GM23338 (cell line): ENCODE measurements at regions not wholly inside any gene's neighbourhood (a gene's known extent, or its start where the extent isn't known, plus 50 kb on each side); places are given as distances from the start of the nearest gene placed in this dataset.
A peak's percentile ranks its signal among the peaks of the same experiment; 100 is the strongest.

ENCODE experiments used
- ATAC-seq: fragments of 200-7000 bp; cut with Tn5 transposase; 3 replicates; pipeline ENCODE4 v1.9.1; 2020
- DNase-seq: peaks from one replicate; pipeline ENCODE4 v3.0.0-alpha.2; 2015; ENCODE audit warnings: low spot score
- H2AFZ ChIP-seq: fragments of 200-600 bp; sonication (generic); 2 replicates; pipeline ENCODE4 v1.8.0; 2016; ENCODE audit warnings: antibody characterized with exemption, mild to moderate bottlenecking, moderate library complexity
- H3F3A ChIP-seq: fragments of 200-600 bp; sonication (generic); replicated peaks from 2 replicates; pipeline ENCODE4 v1.8.0; 2017; ENCODE audit warnings: antibody characterized with exemption, mixed run types, low read depth
- H3K27ac ChIP-seq: fragments of 200-600 bp; sonication (generic); 2 replicates; pipeline ENCODE4 v1.6.1; 2016; ENCODE audit warnings: low read depth
- H3K27me3 ChIP-seq: fragments of 200-600 bp; sonication (generic); 2 replicates; pipeline ENCODE4 v1.8.0; 2016; ENCODE audit warnings: mild to moderate bottlenecking, mixed run types, moderate library complexity; ENCODE audit not compliant: insufficient read depth
- H3K36me3 ChIP-seq: fragments of 200-600 bp; sonication (generic); 2 replicates; pipeline ENCODE4 v1.8.0; 2016; ENCODE audit warnings: mild to moderate bottlenecking; ENCODE audit not compliant: insufficient read depth
- H3K4me1 ChIP-seq: fragments of 200-600 bp; sonication (generic); 2 replicates; pipeline ENCODE4 v1.8.0; 2016; ENCODE audit warnings: mild to moderate bottlenecking, moderate library complexity; ENCODE audit not compliant: insufficient read depth
- H3K4me2 ChIP-seq: fragments of 200-600 bp; sonication (generic); 2 replicates; pipeline ENCODE4 v1.7.1; 2017; ENCODE audit warnings: mixed run types
- H3K4me3 ChIP-seq: fragments of 200-600 bp; sonication (generic); 2 replicates; pipeline ENCODE4 v1.6.1; 2016; ENCODE audit warnings: mixed run types
- H3K79me2 ChIP-seq: fragments of 200-600 bp; sonication (generic); replicated peaks from 2 replicates; pipeline ENCODE4 v1.8.0; 2017; ENCODE audit warnings: mild to moderate bottlenecking; ENCODE audit not compliant: insufficient read depth
- H3K9me2 ChIP-seq: fragments of 200-600 bp; sonication (generic); 2 replicates; pipeline ENCODE4 v1.8.0; 2017; ENCODE audit not compliant: insufficient read depth
- H4K20me1 ChIP-seq: fragments of 200-600 bp; sonication (generic); replicated peaks from 2 replicates; pipeline ENCODE4 v1.8.0; 2017; ENCODE audit warnings: mild to moderate bottlenecking; ENCODE audit not compliant: insufficient read depth
- H3K27ac Mint-ChIP-seq: 2 replicates; pipeline ENCODE4 v1.8.0; 2020; ENCODE audit warnings: inconsistent platforms, mild to moderate bottlenecking, moderate library complexity, mixed read lengths
- H3K27me3 Mint-ChIP-seq: 3 replicates; pipeline ENCODE4 v1.8.0; 2022; ENCODE audit warnings: low read depth, mild to moderate bottlenecking, moderate library complexity, mixed read lengths, inconsistent platforms; ENCODE audit not compliant: insufficient read depth, poor library complexity
- H3K36me3 Mint-ChIP-seq: 3 replicates; pipeline ENCODE4 v1.8.0; 2021; ENCODE audit warnings: low read depth, mild to moderate bottlenecking, inconsistent platforms, moderate library complexity, mixed read lengths
- H3K4me1 Mint-ChIP-seq: 3 replicates; pipeline ENCODE4 v1.8.0; 2020; ENCODE audit warnings: mild to moderate bottlenecking, inconsistent platforms, mixed read lengths
- H3K4me3 Mint-ChIP-seq: 3 replicates; pipeline ENCODE4 v1.8.0; 2021; ENCODE audit warnings: moderate library complexity, mild to moderate bottlenecking, inconsistent platforms, mixed read lengths
- H3K9me3 Mint-ChIP-seq: 3 replicates; pipeline ENCODE4 v1.8.0; 2020; ENCODE audit warnings: moderate library complexity, mild to moderate bottlenecking, inconsistent platforms, mixed read lengths
- CREB1 ChIP-seq: fragments of 250-450 bp; sonication (Bioruptor Pico); IDR thresholded peaks from 2 replicates; pipeline ENCODE4 v1.5.0; 2020; ENCODE audit warnings: low read depth, mild to moderate bottlenecking, moderate library complexity
- EZH2 ChIP-seq: fragments of 200-600 bp; sonication (generic); IDR thresholded peaks from one replicate; pipeline ENCODE4 v1.8.0; 2017; ENCODE audit warnings: antibody characterized with exemption, mild to moderate bottlenecking, low read depth; ENCODE audit not compliant: unreplicated experiment
- EZH2phosphoT487 ChIP-seq: fragments of 200-600 bp; sonication (generic); IDR thresholded peaks from one replicate; pipeline ENCODE4 v1.8.1; 2018; ENCODE audit warnings: antibody characterized with exemption; ENCODE audit not compliant: unreplicated experiment
- JUNB ChIP-seq: IDR thresholded peaks from one replicate; pipeline ENCODE4 v1.6.1; 2016; ENCODE audit warnings: antibody characterized with exemption; ENCODE audit not compliant: unreplicated experiment
- NANOG ChIP-seq: IDR thresholded peaks from 2 replicates; pipeline ENCODE4 v1.6.1; 2016; ENCODE audit warnings: antibody characterized with exemption, borderline replicate concordance
- POLR2AphosphoS5 ChIP-seq: IDR thresholded peaks from 2 replicates; pipeline ENCODE4 v1.6.1; 2016; ENCODE audit warnings: antibody characterized with exemption, low read depth
- STAT1 ChIP-seq: IDR thresholded peaks from one replicate; pipeline ENCODE4 v1.6.1; 2016; ENCODE audit warnings: antibody characterized with exemption; ENCODE audit not compliant: unreplicated experiment
- ZNF114 ChIP-seq: fragments of 250-450 bp; sonication (Bioruptor Pico); IDR thresholded peaks from 2 replicates; pipeline ENCODE4 v1.5.0; 2020; ENCODE audit warnings: mild to moderate bottlenecking, moderate library complexity
- ZNF331 ChIP-seq: fragments of 250-450 bp; sonication (Bioruptor Pico); IDR thresholded peaks from 2 replicates; pipeline ENCODE4 v1.5.0; 2020; ENCODE audit warnings: low read depth, mild to moderate bottlenecking, moderate library complexity
- TF ChIP-seq, protein P1 (sequence below): IDR thresholded peaks from 2 replicates; pipeline ENCODE4 v1.6.1; 2016; ENCODE audit warnings: antibody characterized with exemption
- TF ChIP-seq, protein P2 (sequence below), 2 experiments: fragments of 200-600 bp in 1 of 2; sonication (generic) in 1 of 2; conservative IDR thresholded peaks; 2 replicates each; pipeline versions ENCODE4 v1.5.1 to v1.6.1; 2016 to 2017; ENCODE audit warnings: antibody characterized with exemption in 2 of 2, low read depth in 2 of 2, mild to moderate bottlenecking in 2 of 2, moderate library complexity in 1 of 2
- TF ChIP-seq, protein P3 (sequence below): IDR thresholded peaks from one replicate; pipeline ENCODE4 v1.6.1; 2018; ENCODE audit warnings: antibody characterized with exemption; ENCODE audit not compliant: unreplicated experiment
- TF ChIP-seq, protein P4 (sequence below): fragments of 250-450 bp; sonication (Bioruptor Pico); IDR thresholded peaks from 2 replicates; pipeline ENCODE4 v1.5.0; 2020; ENCODE audit warnings: mild to moderate bottlenecking, moderate library complexity

DNA sequence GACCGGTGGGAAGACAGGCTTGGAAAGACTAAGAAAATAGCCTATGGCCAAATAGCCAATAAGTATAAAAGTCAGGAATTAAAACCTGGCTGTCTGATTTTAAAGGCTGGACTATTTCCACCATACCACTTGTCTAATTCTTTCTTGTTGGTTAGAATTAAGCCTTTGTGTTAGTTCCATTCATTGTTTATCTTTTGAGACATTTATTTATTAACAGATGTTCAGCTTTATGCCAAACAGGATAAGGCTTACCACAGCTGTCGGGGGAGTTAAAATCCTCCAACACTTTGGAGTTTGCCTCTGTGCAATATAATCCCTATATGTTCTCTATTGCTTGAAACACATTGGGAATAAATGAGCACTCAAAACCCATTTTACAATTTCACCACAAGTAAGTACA lies 208.3 kb downstream of the TMEM200A start (continued):
- TF ChIP-seq EZH2 (no peak), EZH2phosphoT487 (no peak), NANOG (no peak)

DNA sequence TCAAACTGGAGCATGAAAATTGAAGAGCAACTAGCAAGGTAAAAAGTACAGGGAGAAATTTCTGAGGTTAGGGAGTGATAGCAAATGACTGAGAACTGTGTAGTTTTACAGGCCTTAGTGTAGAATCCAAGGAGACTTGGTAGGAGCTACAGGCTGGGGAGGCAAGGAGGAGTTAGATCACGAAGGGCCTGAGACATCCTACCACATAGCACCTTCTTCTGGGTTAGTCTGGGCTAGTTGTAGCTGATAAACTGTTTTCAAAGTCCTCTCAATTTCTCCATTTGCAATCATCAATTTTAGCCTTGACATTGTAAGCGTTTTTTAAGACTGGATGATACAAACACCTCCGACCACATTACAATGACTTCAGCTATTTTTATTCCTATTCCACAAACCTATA lies 209.7 kb downstream of the TMEM200A start:
- Histone ChIP-seq H3K9me2 (no peaks in the 10 kb centered on the region), H3K36me3 (no peaks in the 10 kb centered on the region), H3F3A (no peaks in the 10 kb centered on the region), H3K79me2 (no peaks in the 10 kb centered on the region), H3K4me1 (no peaks in the 10 kb centered on the region), H3K4me3 (no peak overlapping the region), H3K27ac (no peak overlapping the region), H2AFZ (peak overlapping the region; percentile 64; the same call in 1 of the 2 replicates), H3K27me3 (no peaks in the 10 kb centered on the region), H3K4me2 (no peak overlapping the region), H4K20me1 (no peaks in the 10 kb centered on the region)
- no peak overlapping the region for H3K27ac Mint-ChIP-seq
- no peaks in the 10 kb centered on the region for H3K36me3 Mint-ChIP-seq
- no peaks in the 10 kb centered on the region for H3K4me1 Mint-ChIP-seq
- no peak overlapping the region for H3K4me3 Mint-ChIP-seq
- peaks cover 3% of the 10 kb centered on the region; the same call in 1 of the 3 replicates for H3K9me3 Mint-ChIP-seq
- DNase-seq (no peak), ATAC-seq (no peak)
- TF ChIP-seq CREB1 (CRISPR knock-in tag) (no peak), POLR2AphosphoS5 (no peak), STAT1 (no peak), ZNF114 (no peak), NANOG (no peak), ZNF331 (CRISPR knock-in tag) (no peak), EZH2phosphoT487 (no peak), EZH2 (no peak), JUNB (no peak)
- TF ChIP-seq, protein P1, sequence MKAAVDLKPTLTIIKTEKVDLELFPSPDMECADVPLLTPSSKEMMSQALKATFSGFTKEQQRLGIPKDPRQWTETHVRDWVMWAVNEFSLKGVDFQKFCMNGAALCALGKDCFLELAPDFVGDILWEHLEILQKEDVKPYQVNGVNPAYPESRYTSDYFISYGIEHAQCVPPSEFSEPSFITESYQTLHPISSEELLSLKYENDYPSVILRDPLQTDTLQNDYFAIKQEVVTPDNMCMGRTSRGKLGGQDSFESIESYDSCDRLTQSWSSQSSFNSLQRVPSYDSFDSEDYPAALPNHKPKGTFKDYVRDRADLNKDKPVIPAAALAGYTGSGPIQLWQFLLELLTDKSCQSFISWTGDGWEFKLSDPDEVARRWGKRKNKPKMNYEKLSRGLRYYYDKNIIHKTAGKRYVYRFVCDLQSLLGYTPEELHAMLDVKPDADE = no peak
- TF ChIP-seq, protein P2, sequence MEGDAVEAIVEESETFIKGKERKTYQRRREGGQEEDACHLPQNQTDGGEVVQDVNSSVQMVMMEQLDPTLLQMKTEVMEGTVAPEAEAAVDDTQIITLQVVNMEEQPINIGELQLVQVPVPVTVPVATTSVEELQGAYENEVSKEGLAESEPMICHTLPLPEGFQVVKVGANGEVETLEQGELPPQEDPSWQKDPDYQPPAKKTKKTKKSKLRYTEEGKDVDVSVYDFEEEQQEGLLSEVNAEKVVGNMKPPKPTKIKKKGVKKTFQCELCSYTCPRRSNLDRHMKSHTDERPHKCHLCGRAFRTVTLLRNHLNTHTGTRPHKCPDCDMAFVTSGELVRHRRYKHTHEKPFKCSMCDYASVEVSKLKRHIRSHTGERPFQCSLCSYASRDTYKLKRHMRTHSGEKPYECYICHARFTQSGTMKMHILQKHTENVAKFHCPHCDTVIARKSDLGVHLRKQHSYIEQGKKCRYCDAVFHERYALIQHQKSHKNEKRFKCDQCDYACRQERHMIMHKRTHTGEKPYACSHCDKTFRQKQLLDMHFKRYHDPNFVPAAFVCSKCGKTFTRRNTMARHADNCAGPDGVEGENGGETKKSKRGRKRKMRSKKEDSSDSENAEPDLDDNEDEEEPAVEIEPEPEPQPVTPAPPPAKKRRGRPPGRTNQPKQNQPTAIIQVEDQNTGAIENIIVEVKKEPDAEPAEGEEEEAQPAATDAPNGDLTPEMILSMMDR (conservative IDR thresholded peaks at IDR 0.05; ENCODE audit: low read depth in 2 of 2) = no peak
- TF ChIP-seq, protein P3, sequence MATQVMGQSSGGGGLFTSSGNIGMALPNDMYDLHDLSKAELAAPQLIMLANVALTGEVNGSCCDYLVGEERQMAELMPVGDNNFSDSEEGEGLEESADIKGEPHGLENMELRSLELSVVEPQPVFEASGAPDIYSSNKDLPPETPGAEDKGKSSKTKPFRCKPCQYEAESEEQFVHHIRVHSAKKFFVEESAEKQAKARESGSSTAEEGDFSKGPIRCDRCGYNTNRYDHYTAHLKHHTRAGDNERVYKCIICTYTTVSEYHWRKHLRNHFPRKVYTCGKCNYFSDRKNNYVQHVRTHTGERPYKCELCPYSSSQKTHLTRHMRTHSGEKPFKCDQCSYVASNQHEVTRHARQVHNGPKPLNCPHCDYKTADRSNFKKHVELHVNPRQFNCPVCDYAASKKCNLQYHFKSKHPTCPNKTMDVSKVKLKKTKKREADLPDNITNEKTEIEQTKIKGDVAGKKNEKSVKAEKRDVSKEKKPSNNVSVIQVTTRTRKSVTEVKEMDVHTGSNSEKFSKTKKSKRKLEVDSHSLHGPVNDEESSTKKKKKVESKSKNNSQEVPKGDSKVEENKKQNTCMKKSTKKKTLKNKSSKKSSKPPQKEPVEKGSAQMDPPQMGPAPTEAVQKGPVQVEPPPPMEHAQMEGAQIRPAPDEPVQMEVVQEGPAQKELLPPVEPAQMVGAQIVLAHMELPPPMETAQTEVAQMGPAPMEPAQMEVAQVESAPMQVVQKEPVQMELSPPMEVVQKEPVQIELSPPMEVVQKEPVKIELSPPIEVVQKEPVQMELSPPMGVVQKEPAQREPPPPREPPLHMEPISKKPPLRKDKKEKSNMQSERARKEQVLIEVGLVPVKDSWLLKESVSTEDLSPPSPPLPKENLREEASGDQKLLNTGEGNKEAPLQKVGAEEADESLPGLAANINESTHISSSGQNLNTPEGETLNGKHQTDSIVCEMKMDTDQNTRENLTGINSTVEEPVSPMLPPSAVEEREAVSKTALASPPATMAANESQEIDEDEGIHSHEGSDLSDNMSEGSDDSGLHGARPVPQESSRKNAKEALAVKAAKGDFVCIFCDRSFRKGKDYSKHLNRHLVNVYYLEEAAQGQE = no peak
- TF ChIP-seq, protein P4, sequence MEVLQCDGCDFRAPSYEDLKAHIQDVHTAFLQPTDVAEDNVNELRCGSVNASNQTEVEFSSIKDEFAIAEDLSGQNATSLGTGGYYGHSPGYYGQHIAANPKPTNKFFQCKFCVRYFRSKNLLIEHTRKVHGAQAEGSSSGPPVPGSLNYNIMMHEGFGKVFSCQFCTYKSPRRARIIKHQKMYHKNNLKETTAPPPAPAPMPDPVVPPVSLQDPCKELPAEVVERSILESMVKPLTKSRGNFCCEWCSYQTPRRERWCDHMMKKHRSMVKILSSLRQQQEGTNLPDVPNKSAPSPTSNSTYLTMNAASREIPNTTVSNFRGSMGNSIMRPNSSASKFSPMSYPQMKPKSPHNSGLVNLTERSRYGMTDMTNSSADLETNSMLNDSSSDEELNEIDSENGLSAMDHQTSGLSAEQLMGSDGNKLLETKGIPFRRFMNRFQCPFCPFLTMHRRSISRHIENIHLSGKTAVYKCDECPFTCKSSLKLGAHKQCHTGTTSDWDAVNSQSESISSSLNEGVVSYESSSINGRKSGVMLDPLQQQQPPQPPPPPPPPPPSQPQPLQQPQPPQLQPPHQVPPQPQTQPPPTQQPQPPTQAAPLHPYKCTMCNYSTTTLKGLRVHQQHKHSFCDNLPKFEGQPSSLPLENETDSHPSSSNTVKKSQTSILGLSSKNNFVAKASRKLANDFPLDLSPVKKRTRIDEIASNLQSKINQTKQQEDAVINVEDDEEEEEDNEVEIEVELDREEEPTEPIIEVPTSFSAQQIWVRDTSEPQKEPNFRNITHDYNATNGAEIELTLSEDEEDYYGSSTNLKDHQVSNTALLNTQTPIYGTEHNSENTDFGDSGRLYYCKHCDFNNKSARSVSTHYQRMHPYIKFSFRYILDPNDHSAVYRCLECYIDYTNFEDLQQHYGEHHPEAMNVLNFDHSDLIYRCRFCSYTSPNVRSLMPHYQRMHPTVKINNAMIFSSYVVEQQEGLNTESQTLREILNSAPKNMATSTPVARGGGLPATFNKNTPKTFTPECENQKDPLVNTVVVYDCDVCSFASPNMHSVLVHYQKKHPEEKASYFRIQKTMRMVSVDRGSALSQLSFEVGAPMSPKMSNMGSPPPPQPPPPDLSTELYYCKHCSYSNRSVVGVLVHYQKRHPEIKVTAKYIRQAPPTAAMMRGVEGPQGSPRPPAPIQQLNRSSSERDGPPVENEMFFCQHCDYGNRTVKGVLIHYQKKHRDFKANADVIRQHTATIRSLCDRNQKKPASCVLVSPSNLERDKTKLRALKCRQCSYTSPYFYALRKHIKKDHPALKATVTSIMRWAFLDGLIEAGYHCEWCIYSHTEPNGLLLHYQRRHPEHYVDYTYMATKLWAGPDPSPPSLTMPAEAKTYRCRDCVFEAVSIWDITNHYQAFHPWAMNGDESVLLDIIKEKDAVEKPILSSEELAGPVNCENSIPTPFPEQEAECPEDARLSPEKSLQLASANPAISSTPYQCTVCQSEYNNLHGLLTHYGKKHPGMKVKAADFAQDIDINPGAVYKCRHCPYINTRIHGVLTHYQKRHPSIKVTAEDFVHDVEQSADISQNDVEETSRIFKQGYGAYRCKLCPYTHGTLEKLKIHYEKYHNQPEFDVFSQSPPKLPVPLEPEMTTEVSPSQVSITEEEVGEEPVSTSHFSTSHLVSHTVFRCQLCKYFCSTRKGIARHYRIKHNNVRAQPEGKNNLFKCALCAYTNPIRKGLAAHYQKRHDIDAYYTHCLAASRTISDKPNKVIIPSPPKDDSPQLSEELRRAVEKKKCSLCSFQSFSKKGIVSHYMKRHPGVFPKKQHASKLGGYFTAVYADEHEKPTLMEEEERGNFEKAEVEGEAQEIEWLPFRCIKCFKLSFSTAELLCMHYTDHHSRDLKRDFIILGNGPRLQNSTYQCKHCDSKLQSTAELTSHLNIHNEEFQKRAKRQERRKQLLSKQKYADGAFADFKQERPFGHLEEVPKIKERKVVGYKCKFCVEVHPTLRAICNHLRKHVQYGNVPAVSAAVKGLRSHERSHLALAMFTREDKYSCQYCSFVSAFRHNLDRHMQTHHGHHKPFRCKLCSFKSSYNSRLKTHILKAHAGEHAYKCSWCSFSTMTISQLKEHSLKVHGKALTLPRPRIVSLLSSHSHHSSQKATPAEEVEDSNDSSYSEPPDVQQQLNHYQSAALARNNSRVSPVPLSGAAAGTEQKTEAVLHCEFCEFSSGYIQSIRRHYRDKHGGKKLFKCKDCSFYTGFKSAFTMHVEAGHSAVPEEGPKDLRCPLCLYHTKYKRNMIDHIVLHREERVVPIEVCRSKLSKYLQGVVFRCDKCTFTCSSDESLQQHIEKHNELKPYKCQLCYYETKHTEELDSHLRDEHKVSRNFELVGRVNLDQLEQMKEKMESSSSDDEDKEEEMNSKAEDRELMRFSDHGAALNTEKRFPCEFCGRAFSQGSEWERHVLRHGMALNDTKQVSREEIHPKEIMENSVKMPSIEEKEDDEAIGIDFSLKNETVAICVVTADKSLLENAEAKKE (CRISPR knock-in tag) = no peak
- H3K27me3 Mint-ChIP-seq = no peaks in the 10 kb centered on the region
